C4-2B (cell line): ENCODE measurements at regions not wholly inside any gene's neighbourhood (a gene's known extent, or its start where the extent isn't known, plus 50 kb on each side); places are given as distances from the start of the nearest gene placed in this dataset.

ENCODE experiments used
- CTCF ChIP-seq: fragments of 450-650 bp; conservative IDR thresholded peaks from 2 replicates; pipeline ENCODE4 v1.5.1; 2017; ENCODE audit warnings: mild to moderate bottlenecking
- ZFX ChIP-seq: fragments of 450-650 bp; IDR thresholded peaks from 2 replicates; pipeline ENCODE4 v1.6.1; 2017

- TF ChIP-seq CTCF (no peak), ZFX (no peak)
Observed at GRCh38 chr10:131758939-131759301, 141.9 kb upstream of the PPP2R2D start.
